Activated CD8-positive, alpha-beta T cell treated with anti-CD3 and anti-CD28 coated beads for 36 hours (primary cell): ENCODE measurements at regions not wholly inside any gene's neighbourhood (a gene's known extent, or its start where the extent isn't known, plus 50 kb on each side); places are given as distances from the start of the nearest gene placed in this dataset.

Experiments used
- ATAC-seq: fragments of 200-7000 bp; cut with Tn5 transposase; one replicate; pipeline ENCODE4 v1.10.0; 2021; ENCODE audit warnings: mild to moderate bottlenecking, moderate library complexity
- CTCF ChIA-PET: fragments of 350-600 bp; sonication (Branson Sonifier 250); formaldehyde crosslinking; loops from one replicate; lab custom pipeline; 2021; ENCODE audit warnings: antibody characterized with exemption; lab: Charles Lee
- POLR2A ChIA-PET: fragments of 350-600 bp; sonication (Branson Sonifier 250); formaldehyde crosslinking; loops from one replicate; lab custom pipeline; 2021; ENCODE audit warnings: antibody characterized with exemption; lab: Charles Lee
- DNase-seq: peaks from one replicate; pipeline ENCODE4 v3.0.0-alpha.2; 2020
- H3K27ac Mint-ChIP-seq: one replicate; pipeline ENCODE4 v1.8.0; 2021; ENCODE audit warnings: mild to moderate bottlenecking, mixed read lengths
- H3K27me3 Mint-ChIP-seq: one replicate; pipeline ENCODE4 v1.8.0; 2021; ENCODE audit warnings: mixed read lengths
- H3K36me3 Mint-ChIP-seq: one replicate; pipeline ENCODE4 v1.8.0; 2021; ENCODE audit warnings: low read depth, mixed read lengths
- H3K4me1 Mint-ChIP-seq: one replicate; pipeline ENCODE4 v1.8.0; 2021; ENCODE audit warnings: low read depth, mixed read lengths
- H3K4me3 Mint-ChIP-seq: one replicate; pipeline ENCODE4 v1.8.0; 2021; ENCODE audit warnings: mild to moderate bottlenecking, moderate library complexity, mixed read lengths
- H3K9me3 Mint-ChIP-seq: one replicate; pipeline ENCODE4 v1.8.0; 2021; ENCODE audit warnings: mixed read lengths
- intact Hi-C: fragments of 100-400 bp; cut with micrococcal nuclease; formaldehyde crosslinking; loops from one replicate; pipeline ENCODE4 v1.10.0; 2022
- TF ChIP-seq, protein P1 (sequence below): fragments of 200-600 bp; IDR thresholded peaks from one replicate; pipeline ENCODE4 v1.8.0; 2022; ENCODE audit warnings: antibody characterized with exemption, mild to moderate bottlenecking

GRCh38 chr6:156575361-156575760 lies 201.8 kb upstream of the ARID1B start:
- Mint-ChIP-seq H3K4me3 (no peak overlapping the region), H3K27ac (no peak overlapping the region), H3K9me3 (peaks cover 28% of the 10 kb centered on the region), H3K36me3 (peaks cover 10% of the 10 kb centered on the region), H3K27me3 (peaks cover 7% of the 10 kb centered on the region), H3K4me1 (no peaks in the 10 kb centered on the region)
- TF ChIP-seq, protein P1, sequence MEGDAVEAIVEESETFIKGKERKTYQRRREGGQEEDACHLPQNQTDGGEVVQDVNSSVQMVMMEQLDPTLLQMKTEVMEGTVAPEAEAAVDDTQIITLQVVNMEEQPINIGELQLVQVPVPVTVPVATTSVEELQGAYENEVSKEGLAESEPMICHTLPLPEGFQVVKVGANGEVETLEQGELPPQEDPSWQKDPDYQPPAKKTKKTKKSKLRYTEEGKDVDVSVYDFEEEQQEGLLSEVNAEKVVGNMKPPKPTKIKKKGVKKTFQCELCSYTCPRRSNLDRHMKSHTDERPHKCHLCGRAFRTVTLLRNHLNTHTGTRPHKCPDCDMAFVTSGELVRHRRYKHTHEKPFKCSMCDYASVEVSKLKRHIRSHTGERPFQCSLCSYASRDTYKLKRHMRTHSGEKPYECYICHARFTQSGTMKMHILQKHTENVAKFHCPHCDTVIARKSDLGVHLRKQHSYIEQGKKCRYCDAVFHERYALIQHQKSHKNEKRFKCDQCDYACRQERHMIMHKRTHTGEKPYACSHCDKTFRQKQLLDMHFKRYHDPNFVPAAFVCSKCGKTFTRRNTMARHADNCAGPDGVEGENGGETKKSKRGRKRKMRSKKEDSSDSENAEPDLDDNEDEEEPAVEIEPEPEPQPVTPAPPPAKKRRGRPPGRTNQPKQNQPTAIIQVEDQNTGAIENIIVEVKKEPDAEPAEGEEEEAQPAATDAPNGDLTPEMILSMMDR: no peak
- DNase-seq: no peak
- no peak for ATAC-seq
- CTCF ChIA-PET: no interaction called here
- POLR2A ChIA-PET: no interaction called here
- intact Hi-C loops: no loop called here

GRCh38 chr6:156564807-156565149 lies 212.4 kb upstream of the ARID1B start:
- no peaks in the 10 kb centered on the region for H3K4me1 Mint-ChIP-seq
- TF ChIP-seq, protein P1: no peak
- H3K27ac Mint-ChIP-seq: no peak overlapping the region
- intact Hi-C loops: loop anchor here (5.0 kb wide), 1 partner anchor 98 kb away; no protein-coding TSS in a partner anchor
- H3K27me3 Mint-ChIP-seq: peaks cover 12% of the 10 kb centered on the region
- ATAC-seq: no peak
- H3K9me3 Mint-ChIP-seq: peaks cover 3% of the 10 kb centered on the region
- POLR2A ChIA-PET: no interaction called here
- DNase-seq: no peak
- CTCF ChIA-PET: interaction anchor here (0.6 to 1.5 kb wide), 8 partner anchors 10 to 1237 kb away, joined by 3 to 5 read pairs (median 3); no protein-coding TSS in a partner anchor
- no peak overlapping the region for H3K4me3 Mint-ChIP-seq
- no peaks in the 10 kb centered on the region for H3K36me3 Mint-ChIP-seq

DNA sequence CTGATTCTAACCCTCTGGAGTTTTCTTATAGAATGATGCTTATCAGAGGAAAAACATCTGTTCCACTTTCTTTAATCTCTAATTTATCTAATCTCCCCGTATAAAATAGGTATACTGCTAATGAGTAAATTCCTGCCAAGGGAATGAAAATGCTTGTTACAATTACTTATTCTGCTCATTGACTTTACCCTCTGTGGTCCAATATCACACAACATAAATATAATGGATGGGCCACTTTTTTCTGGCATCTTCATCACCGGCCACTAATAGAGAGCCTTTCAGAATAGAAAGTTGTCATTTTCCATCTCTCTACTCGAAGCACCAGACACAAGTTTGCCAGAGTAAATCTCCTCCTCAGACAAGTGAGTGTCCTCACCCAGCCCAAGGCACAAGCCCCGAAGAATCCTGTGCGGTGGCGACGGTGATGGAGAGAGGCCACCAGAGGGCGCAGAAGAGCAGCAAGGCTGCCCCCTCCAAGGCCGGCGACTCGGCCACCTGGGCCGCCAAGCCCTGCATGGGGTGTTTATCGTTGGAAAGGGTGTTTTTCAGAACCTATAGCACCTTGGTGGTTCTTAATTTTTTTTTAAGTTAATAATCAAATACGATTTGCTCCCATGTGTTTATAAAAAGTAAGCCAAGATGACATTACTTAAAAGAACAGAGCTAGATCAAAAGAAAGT lies 212.9 kb upstream of the ARID1B start:
- DNase-seq: peak; percentile 82
- intact Hi-C loops: loop anchor here (5.0 kb wide), 1 partner anchor 98 kb away; no protein-coding TSS in a partner anchor
- peaks cover 9% of the 10 kb centered on the region for H3K27me3 Mint-ChIP-seq
- POLR2A ChIA-PET: no interaction called here
- peak; percentile 99 for ATAC-seq
- no peaks in the 10 kb centered on the region for H3K36me3 Mint-ChIP-seq
- CTCF ChIA-PET: interaction anchor here (0.6 to 1.5 kb wide), 9 partner anchors 10 to 1237 kb away, joined by 3 to 5 read pairs (median 3); no protein-coding TSS in a partner anchor
- no peak overlapping the region for H3K4me3 Mint-ChIP-seq
- no peak overlapping the region for H3K27ac Mint-ChIP-seq
- H3K4me1 Mint-ChIP-seq: no peaks in the 10 kb centered on the region
- TF ChIP-seq, protein P1: peak; percentile 81
- H3K9me3 Mint-ChIP-seq: peaks cover 4% of the 10 kb centered on the region

- TF ChIP-seq, protein P1: no peak
- ChIA-PET POLR2A (interaction anchor here (0.6 kb wide), 1 partner anchor 1042 kb away, joined by 5 read pairs; no protein-coding TSS in a partner anchor), CTCF (interaction anchor here (0.8 kb wide), 1 partner anchor 9 kb away, joined by 5 read pairs; no protein-coding TSS in a partner anchor)
- intact Hi-C loops: loop anchor here (5.0 kb wide), 1 partner anchor 99 kb away; no protein-coding TSS in a partner anchor
- Mint-ChIP-seq H3K27ac (no peak overlapping the region), H3K4me3 (no peak overlapping the region), H3K4me1 (no peaks in the 10 kb centered on the region), H3K27me3 (peaks cover 9% of the 10 kb centered on the region), H3K9me3 (peaks cover 4% of the 10 kb centered on the region), H3K36me3 (no peaks in the 10 kb centered on the region)
- DNase-seq (no peak), ATAC-seq (no peak)
Measured at GRCh38 chr6:156563714-156564113, 213.5 kb upstream of the ARID1B start.

DNA sequence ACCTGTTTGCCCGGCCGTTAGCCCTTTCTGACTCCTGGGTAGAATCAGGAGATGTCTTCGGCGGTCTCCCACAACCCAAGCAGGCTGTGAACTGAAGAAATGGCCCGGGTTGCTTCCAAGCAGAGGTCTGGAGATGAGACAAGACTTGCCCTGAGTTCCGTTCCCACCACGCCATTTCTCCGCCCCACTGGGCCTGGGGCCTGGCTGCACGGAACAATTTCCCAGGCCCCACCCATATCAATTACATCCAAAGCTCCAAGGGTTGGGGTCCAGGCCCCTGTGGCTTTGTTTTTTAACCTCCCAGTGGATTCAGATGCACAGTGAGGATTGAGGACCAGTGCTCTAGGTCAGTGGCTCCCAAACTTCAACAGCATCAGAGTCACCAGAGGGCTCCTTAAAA lies 214.5 kb upstream of the ARID1B start:
- Mint-ChIP-seq H3K36me3 (no peaks in the 10 kb centered on the region), H3K9me3 (peaks cover 4% of the 10 kb centered on the region), H3K4me3 (no peak overlapping the region), H3K27ac (no peak overlapping the region), H3K27me3 (peaks cover 5% of the 10 kb centered on the region), H3K4me1 (no peaks in the 10 kb centered on the region)
- ChIA-PET POLR2A (no interaction called here), CTCF (no interaction called here)
- ATAC-seq (no peak), DNase-seq (no peak)
- TF ChIP-seq, protein P1: no peak
- intact Hi-C loops: loop anchor here (5.0 kb wide), 1 partner anchor 100 kb away; no protein-coding TSS in a partner anchor
